HL-60 (cell line): ENCODE measurements at regions not wholly inside any gene's neighbourhood (a gene's known extent, or its start where the extent isn't known, plus 50 kb on each side); places are given as distances from the start of the nearest gene placed in this dataset.

Experiments used
- GABPA ChIP-seq: IDR thresholded peaks from 2 replicates; pipeline ENCODE4 v1.6.1; 2012; ENCODE audit warnings: low read depth
- POLR2AphosphoS5 ChIP-seq: IDR thresholded peaks from 2 replicates; pipeline ENCODE4 v1.6.1; 2012; ENCODE audit warnings: low read depth
- SPI1 ChIP-seq: IDR thresholded peaks from 2 replicates; pipeline ENCODE4 v1.6.1; 2012; ENCODE audit warnings: low read depth, mild to moderate bottlenecking, borderline replicate concordance
- TF ChIP-seq, protein P1 (sequence below): IDR thresholded peaks from one replicate; pipeline ENCODE4 v1.5.1; 2011; ENCODE audit warnings: low read length, control low read depth, inconsistent platforms; ENCODE audit not compliant: insufficient read depth
- TF ChIP-seq, protein P2 (sequence below): IDR thresholded peaks from 2 replicates; pipeline ENCODE4 v1.6.1; 2012; ENCODE audit warnings: low read depth; ENCODE audit not compliant: insufficient replicate concordance

DNA sequence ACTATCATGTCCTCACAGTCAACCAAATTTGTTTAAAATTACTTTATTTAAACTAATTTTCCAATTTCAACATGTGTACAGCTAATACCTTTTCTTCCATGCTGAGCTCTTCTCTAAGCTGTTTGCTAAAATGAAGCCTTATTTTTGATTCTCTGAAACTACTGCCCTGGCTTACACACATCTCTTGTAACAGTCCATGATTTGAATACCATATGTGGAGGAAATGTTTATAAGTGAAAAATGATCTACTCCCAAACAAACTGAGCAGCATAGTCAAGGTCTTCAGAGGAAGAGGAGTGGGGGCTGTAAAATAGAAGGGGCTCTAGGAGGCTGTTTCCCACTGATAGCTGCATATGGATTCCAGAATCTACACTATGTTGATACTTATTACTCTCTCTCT lies 188.7 kb downstream of the ANKRD50 start:
- TF ChIP-seq, protein P1, sequence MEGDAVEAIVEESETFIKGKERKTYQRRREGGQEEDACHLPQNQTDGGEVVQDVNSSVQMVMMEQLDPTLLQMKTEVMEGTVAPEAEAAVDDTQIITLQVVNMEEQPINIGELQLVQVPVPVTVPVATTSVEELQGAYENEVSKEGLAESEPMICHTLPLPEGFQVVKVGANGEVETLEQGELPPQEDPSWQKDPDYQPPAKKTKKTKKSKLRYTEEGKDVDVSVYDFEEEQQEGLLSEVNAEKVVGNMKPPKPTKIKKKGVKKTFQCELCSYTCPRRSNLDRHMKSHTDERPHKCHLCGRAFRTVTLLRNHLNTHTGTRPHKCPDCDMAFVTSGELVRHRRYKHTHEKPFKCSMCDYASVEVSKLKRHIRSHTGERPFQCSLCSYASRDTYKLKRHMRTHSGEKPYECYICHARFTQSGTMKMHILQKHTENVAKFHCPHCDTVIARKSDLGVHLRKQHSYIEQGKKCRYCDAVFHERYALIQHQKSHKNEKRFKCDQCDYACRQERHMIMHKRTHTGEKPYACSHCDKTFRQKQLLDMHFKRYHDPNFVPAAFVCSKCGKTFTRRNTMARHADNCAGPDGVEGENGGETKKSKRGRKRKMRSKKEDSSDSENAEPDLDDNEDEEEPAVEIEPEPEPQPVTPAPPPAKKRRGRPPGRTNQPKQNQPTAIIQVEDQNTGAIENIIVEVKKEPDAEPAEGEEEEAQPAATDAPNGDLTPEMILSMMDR, result no peak
- no peak for TF ChIP-seq POLR2AphosphoS5
- TF ChIP-seq, protein P2, sequence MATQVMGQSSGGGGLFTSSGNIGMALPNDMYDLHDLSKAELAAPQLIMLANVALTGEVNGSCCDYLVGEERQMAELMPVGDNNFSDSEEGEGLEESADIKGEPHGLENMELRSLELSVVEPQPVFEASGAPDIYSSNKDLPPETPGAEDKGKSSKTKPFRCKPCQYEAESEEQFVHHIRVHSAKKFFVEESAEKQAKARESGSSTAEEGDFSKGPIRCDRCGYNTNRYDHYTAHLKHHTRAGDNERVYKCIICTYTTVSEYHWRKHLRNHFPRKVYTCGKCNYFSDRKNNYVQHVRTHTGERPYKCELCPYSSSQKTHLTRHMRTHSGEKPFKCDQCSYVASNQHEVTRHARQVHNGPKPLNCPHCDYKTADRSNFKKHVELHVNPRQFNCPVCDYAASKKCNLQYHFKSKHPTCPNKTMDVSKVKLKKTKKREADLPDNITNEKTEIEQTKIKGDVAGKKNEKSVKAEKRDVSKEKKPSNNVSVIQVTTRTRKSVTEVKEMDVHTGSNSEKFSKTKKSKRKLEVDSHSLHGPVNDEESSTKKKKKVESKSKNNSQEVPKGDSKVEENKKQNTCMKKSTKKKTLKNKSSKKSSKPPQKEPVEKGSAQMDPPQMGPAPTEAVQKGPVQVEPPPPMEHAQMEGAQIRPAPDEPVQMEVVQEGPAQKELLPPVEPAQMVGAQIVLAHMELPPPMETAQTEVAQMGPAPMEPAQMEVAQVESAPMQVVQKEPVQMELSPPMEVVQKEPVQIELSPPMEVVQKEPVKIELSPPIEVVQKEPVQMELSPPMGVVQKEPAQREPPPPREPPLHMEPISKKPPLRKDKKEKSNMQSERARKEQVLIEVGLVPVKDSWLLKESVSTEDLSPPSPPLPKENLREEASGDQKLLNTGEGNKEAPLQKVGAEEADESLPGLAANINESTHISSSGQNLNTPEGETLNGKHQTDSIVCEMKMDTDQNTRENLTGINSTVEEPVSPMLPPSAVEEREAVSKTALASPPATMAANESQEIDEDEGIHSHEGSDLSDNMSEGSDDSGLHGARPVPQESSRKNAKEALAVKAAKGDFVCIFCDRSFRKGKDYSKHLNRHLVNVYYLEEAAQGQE, result no peak
- no peak for TF ChIP-seq SPI1
- TF ChIP-seq GABPA, result no peak
